ENCODE measurements at regions not wholly inside any gene's neighbourhood (a gene's known extent, or its start where the extent isn't known, plus 50 kb on each side); places are given as distances from the start of the nearest gene placed in this dataset.
A peak's percentile ranks its signal among the peaks of the same experiment; 100 is the strongest.

DNA sequence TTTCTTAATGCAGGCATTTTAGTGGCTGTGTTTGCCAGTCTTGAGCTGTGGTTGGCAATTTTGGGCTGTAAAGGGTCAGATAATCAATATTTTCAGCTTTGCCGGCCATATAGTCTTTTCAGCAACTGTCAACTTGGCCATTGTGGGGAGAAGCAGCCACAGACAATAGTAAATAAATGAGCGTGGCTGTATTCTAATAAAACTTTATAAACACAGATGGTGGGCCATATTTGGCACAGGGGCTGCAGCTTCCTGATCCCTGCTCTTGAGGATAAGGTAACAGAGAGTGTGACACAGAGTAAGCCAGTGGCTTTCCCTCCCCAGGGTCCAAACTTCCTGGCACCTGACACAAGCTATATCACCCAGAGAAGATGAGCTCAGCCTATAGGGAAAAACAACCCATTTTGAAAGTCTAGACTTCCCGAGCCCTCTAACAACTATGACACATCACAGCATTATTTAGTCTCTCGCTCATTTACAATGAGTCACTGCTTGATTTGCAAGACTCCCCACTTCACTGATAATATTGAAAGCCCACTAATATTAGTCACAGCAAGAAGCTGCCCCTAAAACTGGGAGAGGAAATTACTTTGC lies 163.1 kb upstream of the TMPO start:
- DNase-seq (ENCODE audit: low spot score), result no peak

GRCh38 chr12:98352835-98353234 lies 162.6 kb upstream of the TMPO start:
- no peak for DNase-seq (ENCODE audit: low spot score)

DNA sequence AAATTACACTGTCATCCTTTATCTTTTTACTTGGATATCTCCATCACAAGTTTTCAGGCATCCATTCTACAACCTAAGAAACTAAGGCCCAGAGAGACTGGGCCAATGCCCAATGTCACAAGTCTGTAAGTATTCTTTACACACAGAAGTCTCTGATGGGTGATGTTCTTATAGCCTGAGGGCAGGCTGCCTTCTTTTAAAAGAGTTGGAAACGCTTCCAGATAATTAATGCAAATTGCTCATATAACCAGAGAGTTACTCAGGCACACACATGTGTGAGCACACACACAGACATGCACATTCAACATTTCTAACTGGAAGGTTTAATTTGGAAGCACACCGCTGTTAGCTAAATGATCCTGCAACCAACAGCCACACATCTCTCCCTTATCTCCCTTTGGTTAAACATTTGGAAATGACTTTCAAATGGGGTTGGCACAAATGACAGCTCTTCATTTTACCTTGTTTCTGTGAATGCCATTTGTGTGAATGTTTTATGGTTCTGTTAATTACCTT lies 160.8 kb upstream of the TMPO start:
- DNase-seq (ENCODE audit: low spot score), result no peak

- DNase-seq (ENCODE audit: low spot score), result no peak
Observed at GRCh38 chr12:98355322-98355721, 160.1 kb upstream of the TMPO start.

GRCh38 chr12:98355933-98356332 lies 159.5 kb upstream of the TMPO start:
- DNase-seq (ENCODE audit: low spot score), result no peak

- no peak for DNase-seq (ENCODE audit: low spot score)
Observed at GRCh38 chr12:98358144-98358543, 157.2 kb upstream of the TMPO start.

DNA sequence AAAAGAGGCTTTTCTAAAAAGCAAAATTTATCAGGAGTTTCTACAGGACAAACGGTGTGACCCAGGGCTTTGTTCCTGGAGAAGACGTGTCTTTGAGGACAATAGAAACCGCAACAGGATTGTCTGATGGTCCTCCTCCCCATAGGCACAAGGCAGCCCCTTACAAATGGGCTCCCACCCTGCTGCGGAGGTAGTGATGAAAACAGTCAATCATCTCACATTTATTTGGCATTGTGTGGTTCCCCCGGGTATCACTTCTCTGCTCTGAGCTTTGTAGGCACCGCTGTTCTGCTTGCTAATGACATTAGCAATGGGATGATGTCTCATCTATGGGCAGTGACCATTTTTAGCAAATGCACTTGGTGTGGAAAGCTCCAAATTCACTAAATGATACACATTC lies 155.5 kb upstream of the TMPO start:
- no peak for DNase-seq (ENCODE audit: low spot score)

DNA sequence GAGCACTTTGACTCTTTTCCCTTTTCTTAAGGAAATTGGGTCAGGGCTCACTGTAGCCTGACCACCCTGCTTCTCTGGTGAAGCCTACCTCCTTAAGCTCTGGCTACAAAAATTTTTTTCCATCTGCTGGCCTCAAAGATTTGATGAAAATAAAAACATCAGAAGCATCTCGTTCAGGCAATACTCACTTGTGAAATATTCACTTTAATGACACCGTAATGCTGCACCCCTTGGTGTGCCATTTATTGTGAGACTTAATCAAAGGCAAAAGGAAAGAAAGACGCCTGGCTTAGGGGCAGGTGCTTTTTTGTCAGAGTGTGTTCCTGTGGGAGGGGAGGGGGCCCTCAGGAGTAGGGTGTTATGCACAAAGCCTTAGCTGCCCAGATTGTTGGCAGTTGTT lies 155.0 kb upstream of the TMPO start:
- DNase-seq (ENCODE audit: low spot score), result no peak

DNA sequence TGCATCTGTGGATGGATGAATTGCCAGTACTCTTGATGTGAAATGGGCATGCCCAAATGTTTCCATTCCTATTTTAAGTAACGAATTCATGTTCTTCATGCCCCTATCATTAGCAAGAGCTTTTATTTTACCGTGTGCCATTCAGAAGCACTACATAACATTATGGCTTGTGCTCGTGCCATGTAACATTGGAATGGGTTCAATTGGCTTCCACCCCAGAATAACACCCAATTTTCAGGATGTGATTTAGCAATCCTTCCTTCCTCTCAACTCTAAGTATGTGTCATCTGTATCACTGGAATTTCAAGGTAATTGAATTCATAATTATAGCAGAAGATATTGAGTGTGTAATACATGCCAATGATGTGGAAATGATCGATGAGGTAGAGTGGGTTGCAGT lies 145.8 kb upstream of the TMPO start:
- DNase-seq (ENCODE audit: low spot score), result no peak

GRCh38 chr12:98370976-98371375 lies 144.4 kb upstream of the TMPO start:
- DNase-seq (ENCODE audit: low spot score), result no peak

DNA sequence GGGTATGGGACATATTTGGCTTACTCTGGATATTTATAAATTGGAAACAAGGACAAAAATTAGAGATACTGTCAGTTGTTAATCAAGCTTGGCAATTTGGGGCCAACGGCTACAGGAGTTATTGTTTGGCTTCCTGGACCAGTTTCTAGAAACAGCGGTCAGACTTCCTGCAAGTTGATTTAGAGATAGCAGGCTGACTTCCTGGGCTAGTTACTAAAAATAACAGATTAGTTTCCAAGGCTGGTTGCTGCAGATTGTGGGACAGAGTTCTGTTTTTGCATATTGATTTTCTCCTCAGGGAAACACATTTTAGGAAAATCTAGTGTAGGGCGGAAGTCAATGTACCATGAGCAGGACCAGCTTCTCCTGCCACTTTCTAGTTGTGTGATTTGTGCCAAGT lies 144.0 kb upstream of the TMPO start:
- no peak for DNase-seq (ENCODE audit: low spot score)

DNA sequence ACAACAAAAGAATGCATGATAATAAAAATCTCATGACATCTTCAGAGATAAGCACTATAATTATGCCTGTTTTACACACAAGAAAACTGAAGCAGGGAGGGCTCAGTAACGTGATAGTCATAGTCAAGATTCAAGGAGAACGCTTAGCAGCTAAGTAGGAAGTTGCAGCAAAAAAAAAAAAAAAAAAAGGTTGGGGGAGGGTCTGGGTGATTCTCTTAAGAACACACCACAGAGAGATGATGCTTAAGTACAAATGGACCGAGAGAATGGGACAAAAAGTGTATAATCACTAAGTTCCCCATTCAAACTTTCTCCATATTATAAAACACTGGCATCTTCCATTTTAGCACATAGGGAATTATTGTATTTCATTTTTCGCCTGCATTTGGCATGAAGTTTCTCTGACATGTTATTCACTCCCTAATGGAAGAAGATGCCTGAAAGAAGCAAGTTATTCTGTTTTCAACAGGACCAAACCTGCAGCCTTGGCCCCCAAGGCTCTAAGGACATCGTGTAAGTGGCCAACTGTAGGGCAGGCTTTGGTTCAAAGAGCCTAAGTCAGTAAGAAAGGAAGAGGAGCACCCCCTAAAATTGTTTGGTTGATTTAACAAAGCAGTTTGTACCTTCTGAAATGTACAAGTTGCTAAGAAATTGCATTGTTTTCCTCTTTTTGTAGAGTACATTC lies 142.9 kb upstream of the TMPO start:
- DNase-seq (ENCODE audit: low spot score), result no peak

DNA sequence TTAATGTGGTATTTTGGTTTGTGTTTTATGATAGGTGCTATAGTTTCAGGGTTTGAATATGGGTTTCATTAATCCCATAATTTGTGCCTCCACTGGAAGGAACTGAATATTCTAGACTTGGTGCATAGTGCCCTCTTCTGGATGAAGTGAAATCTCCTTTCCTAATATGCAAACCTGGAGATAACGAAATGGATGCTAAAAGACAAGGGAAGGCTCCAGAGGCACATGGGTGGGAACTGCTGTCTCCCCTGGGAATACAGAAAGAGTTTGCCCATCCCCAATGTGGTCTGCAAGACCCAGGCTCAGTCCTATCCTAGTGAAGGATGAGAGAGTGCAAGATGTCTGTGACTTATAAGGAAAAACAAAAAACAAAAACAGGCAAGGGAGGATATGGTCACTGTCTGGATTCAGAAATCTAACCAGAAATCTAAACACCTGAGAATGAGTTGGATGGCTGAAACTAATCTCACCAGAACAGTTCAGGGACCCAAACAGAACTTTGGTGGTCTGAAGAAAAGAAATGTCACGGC lies 142.3 kb upstream of the TMPO start:
- peak; percentile 16 for DNase-seq (ENCODE audit: low spot score)

GRCh38 chr12:98374007-98374406 lies 141.4 kb upstream of the TMPO start:
- DNase-seq (ENCODE audit: low spot score), result no peak

DNA sequence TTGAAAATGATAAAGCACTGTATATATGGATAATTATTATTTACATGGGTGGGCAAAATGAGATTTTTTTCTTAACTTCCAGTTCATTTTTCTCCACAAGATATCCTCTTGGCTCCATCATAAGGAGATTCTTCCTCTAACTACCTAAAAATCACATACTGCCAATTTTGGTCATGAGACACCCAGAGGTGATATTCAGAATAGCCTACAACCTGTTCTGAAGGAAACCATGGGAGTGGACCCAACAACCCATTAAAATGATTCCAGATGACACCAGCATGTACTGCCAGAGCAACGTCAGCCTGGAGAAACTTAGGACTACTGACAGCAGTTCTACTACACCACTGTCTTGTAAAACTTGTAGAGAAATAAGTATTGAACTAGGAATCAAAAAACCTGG lies 136.3 kb upstream of the TMPO start:
- DNase-seq (ENCODE audit: low spot score), result no peak

DNA sequence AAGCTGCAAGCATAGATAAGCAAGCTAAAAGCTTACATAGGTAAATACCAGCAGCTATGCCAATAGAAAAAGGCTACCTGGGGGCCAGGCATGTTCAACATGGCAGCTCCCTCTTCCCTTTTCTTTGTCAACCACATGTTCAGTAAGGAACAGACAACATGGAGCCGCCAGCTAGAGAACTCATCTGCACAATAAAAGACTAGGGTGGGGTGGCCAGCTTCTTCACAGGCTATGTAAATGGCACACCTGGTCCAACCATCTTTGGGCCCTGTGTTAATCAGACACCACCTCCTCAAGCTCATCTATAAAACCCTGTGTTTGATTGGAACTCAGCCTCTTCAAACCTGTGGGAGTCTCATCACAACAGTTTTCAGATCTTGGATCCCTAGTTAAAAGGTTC lies 129.7 kb upstream of the TMPO start:
- no peak for DNase-seq (ENCODE audit: low spot score)

DNA sequence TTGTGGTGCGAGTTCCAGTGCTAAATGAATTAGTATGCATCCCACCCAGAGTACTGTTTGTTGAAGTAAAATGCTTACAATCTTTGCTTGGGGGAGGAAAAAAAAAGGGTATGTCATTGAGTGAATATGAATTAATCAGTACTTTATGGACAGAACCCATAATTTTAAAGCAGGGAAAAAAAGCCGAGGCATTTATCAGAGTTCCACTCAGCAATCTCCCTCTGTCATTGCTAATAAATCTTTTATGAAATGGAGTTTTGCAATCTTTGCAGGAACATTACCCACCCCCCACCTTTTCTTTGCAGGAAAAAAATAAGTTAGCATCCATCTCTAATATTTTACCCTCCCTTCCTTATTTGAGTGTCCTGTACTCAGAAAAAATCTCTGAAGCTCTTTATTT lies 127.9 kb upstream of the TMPO start:
- no peak for DNase-seq (ENCODE audit: low spot score)

GRCh38 chr12:98388126-98388525 lies 127.3 kb upstream of the TMPO start:
- no peak for DNase-seq (ENCODE audit: low spot score)

DNA sequence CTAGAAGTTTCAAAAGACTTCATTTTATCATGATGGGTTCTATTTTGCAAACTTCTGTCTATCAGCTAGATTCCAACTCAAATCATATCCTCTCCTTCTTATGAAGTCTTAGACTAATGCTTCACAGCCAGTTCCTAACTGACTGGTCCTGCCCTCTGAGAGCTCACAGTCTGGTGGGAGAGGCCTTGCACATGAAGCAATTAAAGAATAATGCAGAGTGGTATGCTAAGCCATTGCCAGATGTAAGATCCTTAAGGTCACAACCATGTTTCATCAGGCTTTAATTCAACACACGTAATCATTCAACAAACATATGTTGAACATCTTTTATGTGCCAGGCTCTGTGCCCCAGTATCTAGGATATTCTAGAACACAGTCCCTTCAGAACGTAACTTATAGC lies 125.8 kb upstream of the TMPO start:
- DNase-seq (ENCODE audit: low spot score), result no peak

GRCh38 chr12:98397323-98398105 lies 117.9 kb upstream of the TMPO start:
- DNase-seq (ENCODE audit: low spot score), result peak; percentile 87

GRCh38 chr12:98399532-98399931 lies 115.9 kb upstream of the TMPO start:
- peak; percentile 69 for DNase-seq (ENCODE audit: low spot score)

GRCh38 chr12:98401427-98401826 lies 114.0 kb upstream of the TMPO start:
- DNase-seq (ENCODE audit: low spot score), result no peak

- no peak for DNase-seq (ENCODE audit: low spot score)
Observed at GRCh38 chr12:98402091-98402490, 113.3 kb upstream of the TMPO start.
